NCI-H1436 (cell line): ENCODE measurements at regions not wholly inside any gene's neighbourhood (a gene's known extent, or its start where the extent isn't known, plus 50 kb on each side); places are given as distances from the start of the nearest gene placed in this dataset.
"Not testable (repeated sequence)": the region's sequence is repeated elsewhere in the genome, so short reads cannot be mapped to it uniquely, and the experiment has no call there.

Source experiments
- DNase-seq: peaks from one replicate; lab custom pipeline; 2025; lab: John Stamatoyannopoulos, UW

- no peak for DNase-seq
Measured at GRCh38 chr5:38680094-38680825, 123.8 kb upstream of the LIFR start.

- DNase-seq, result no peak
Measured at GRCh38 chr5:38681029-38681706, 124.7 kb upstream of the LIFR start.

- no peak for DNase-seq
Measured at GRCh38 chr5:38681966-38682365, 125.5 kb upstream of the LIFR start.

- DNase-seq, result no peak
Measured at GRCh38 chr5:38686658-38687057, 130.2 kb upstream of the LIFR start.

- no peak for DNase-seq
Measured at GRCh38 chr5:38692346-38692745, 135.9 kb upstream of the LIFR start.

- DNase-seq, result no peak
Measured at GRCh38 chr5:38692781-38693527, 136.5 kb upstream of the LIFR start.

GRCh38 chr5:38695021-38695958 lies 138.8 kb upstream of the LIFR start:
- no peak for DNase-seq

- no peak for DNase-seq
Measured at GRCh38 chr5:38697013-38697412, 140.6 kb upstream of the LIFR start.

GRCh38 chr5:38705529-38705928 lies 140.3 kb upstream of the OSMR start:
- DNase-seq, result not testable (repeated sequence)

GRCh38 chr5:38706376-38706775 lies 139.4 kb upstream of the OSMR start:
- no peak for DNase-seq

GRCh38 chr5:38707352-38708210 lies 138.2 kb upstream of the OSMR start:
- no peak for DNase-seq

GRCh38 chr5:38709678-38710306 lies 136.0 kb upstream of the OSMR start:
- no peak for DNase-seq

GRCh38 chr5:38710627-38711026 lies 135.2 kb upstream of the OSMR start:
- no peak for DNase-seq

- DNase-seq, result no peak
Measured at GRCh38 chr5:38712391-38712790, 133.4 kb upstream of the OSMR start.

- DNase-seq, result no peak
Measured at GRCh38 chr5:38714240-38714639, 131.6 kb upstream of the OSMR start.

GRCh38 chr5:38714703-38715355 lies 131.0 kb upstream of the OSMR start:
- DNase-seq, result no peak

GRCh38 chr5:38715696-38716095 lies 130.1 kb upstream of the OSMR start:
- no peak for DNase-seq

GRCh38 chr5:38716516-38716915 lies 129.3 kb upstream of the OSMR start:
- DNase-seq, result no peak

GRCh38 chr5:38718771-38719391 lies 126.9 kb upstream of the OSMR start:
- no peak for DNase-seq
